GM12878 (cell line): ENCODE measurements at regions not wholly inside any gene's neighbourhood (a gene's known extent, or its start where the extent isn't known, plus 50 kb on each side); places are given as distances from the start of the nearest gene placed in this dataset.

ENCODE experiments used
- ATAC-seq: fragments of 200-7000 bp; cut with Tn5 transposase; 3 replicates; pipeline ENCODE4 v1.9.1; 2020; ENCODE audit warnings: mild to moderate bottlenecking, moderate library complexity
- BruUV-seq: library from RNA; stranded (reverse); fragments of 400-500 nt; replicated peaks from 2 replicates; lab custom pipeline; 2021; lab: Mats Ljungman, UMichigan
- CTCF ChIA-PET: fragments of 300-600 bp; sonication (Branson Sonifier 250); formaldehyde crosslinking; extraction: SDS; loops from one replicate; lab custom pipeline; 2021; ENCODE audit warnings: inconsistent platforms; lab: Yijun Ruan, JAX
- POLR2A ChIA-PET: fragments of 350-600 bp; formaldehyde crosslinking; extraction: SDS; loops from one replicate; lab custom pipeline; 2021; ENCODE audit warnings: inconsistent platforms; lab: Charles Lee
- RAD21 ChIA-PET: fragments of 300-600 bp; sonication (Branson Sonifier 250); formaldehyde crosslinking; loops from one replicate; lab custom pipeline; 2023; ENCODE audit warnings: antibody characterized with exemption; ENCODE audit not compliant: unreplicated experiment; lab: Charles Lee
- SMC1A ChIA-PET: fragments of 300-600 bp; sonication (Branson Sonifier 250); formaldehyde crosslinking; loops from one replicate; lab custom pipeline; 2023; ENCODE audit not compliant: unreplicated experiment, uncharacterized antibody; lab: Charles Lee
- DNase-seq: peaks from one replicate; pipeline ENCODE4 v3.0.0-alpha.2; 2011; ENCODE audit warnings: low read depth, low spot score
- FAIRE-seq: peaks from 3 replicates; lab custom pipeline; 2011; peaks lifted over from hg19 to GRCh38; lab: Jason Lieb, UNC
- H2AFZ ChIP-seq: 2 replicates; pipeline ENCODE4 v1.6.0; 2011; ENCODE audit warnings: low read depth, low read length, control low read depth; ENCODE audit not compliant: control insufficient read depth
- H3K27ac ChIP-seq: 2 replicates; pipeline ENCODE4 v1.5.1; 2011; ENCODE audit warnings: control low read depth; ENCODE audit not compliant: control insufficient read depth, insufficient read depth
- H3K27me3 ChIP-seq, 2 experiments: replicated peaks in 1 of 2; 2 replicates each; pipeline versions ENCODE4 v1.6.0 to v1.6.1; 2011; ENCODE audit warnings: low read length in 1 of 2; ENCODE audit not compliant: control insufficient read depth in 2 of 2, insufficient read depth in 2 of 2
- H3K36me3 ChIP-seq, 2 experiments: 2 replicates each; pipeline ENCODE4 v1.5.1; 2011; ENCODE audit warnings: low read length in 1 of 2; ENCODE audit not compliant: control insufficient read depth in 2 of 2, insufficient read depth in 2 of 2
- H3K4me1 ChIP-seq: 2 replicates; pipeline ENCODE4 v1.6.1; 2011; ENCODE audit warnings: mild to moderate bottlenecking, low read length, moderate library complexity, mixed read lengths; ENCODE audit not compliant: control insufficient read depth, insufficient read depth
- H3K4me2 ChIP-seq: 2 replicates; pipeline ENCODE4 v1.6.0; 2011; ENCODE audit warnings: control low read depth; ENCODE audit not compliant: control insufficient read depth, insufficient read depth
- H3K4me3 ChIP-seq: fragments of 200-600 bp; sonication (generic); 2 replicates; pipeline ENCODE4 v1.5.1; 2016
- H3K79me2 ChIP-seq: 2 replicates; pipeline ENCODE4 v1.6.0; 2011; ENCODE audit warnings: low read length; ENCODE audit not compliant: control insufficient read depth, insufficient read depth
- H3K9ac ChIP-seq: 2 replicates; pipeline ENCODE4 v1.8.0; 2011; ENCODE audit warnings: low read length, control low read depth, mixed read lengths; ENCODE audit not compliant: control insufficient read depth, insufficient read depth
- H3K9me3 ChIP-seq: replicated peaks from 3 replicates; pipeline ENCODE4 v1.5.1; 2011; ENCODE audit warnings: mild to moderate bottlenecking, low read length; ENCODE audit not compliant: control insufficient read depth, insufficient read depth
- H4K20me1 ChIP-seq: 2 replicates; pipeline ENCODE4 v1.6.0; 2011; ENCODE audit not compliant: control insufficient read depth, insufficient read depth
- CHD2 ChIP-seq: IDR thresholded peaks from 2 replicates; pipeline ENCODE4 v1.6.1; 2011; ENCODE audit warnings: low read depth, low read length, improper control_type of control experiment, borderline replicate concordance
- ELK1 ChIP-seq: IDR thresholded peaks from 2 replicates; pipeline ENCODE4 v1.6.1; 2012; ENCODE audit warnings: low read depth, low read length, improper control_type of control experiment
- FOS ChIP-seq: IDR thresholded peaks from 3 replicates; pipeline ENCODE4 v1.6.1; 2011; ENCODE audit warnings: borderline replicate concordance; ENCODE audit not compliant: insufficient read length; ENCODE audit errors: extremely low read depth
- HDAC2 ChIP-seq: fragments of 200-600 bp; sonication (generic); IDR thresholded peaks from 2 replicates; pipeline ENCODE4 v1.6.1; 2017
- MTA3 ChIP-seq: IDR thresholded peaks from 2 replicates; pipeline ENCODE4 v1.6.1; 2012; ENCODE audit warnings: low read length, inconsistent platforms, borderline replicate concordance
- NBN ChIP-seq: fragments of 450-650 bp; IDR thresholded peaks from 2 replicates; pipeline ENCODE4 v1.6.1; 2016
- NFYB ChIP-seq: IDR thresholded peaks from 2 replicates; pipeline ENCODE4 v1.6.1; 2011; ENCODE audit warnings: low read depth, mild to moderate bottlenecking, low read length, improper control_type of control experiment, moderate library complexity; ENCODE audit not compliant: insufficient read depth
- POLR2AphosphoS5 ChIP-seq: IDR thresholded peaks from 2 replicates; pipeline ENCODE4 v1.6.1; 2011; ENCODE audit warnings: mild to moderate bottlenecking, low read length, inconsistent platforms
- RAD21 ChIP-seq: IDR thresholded peaks from 2 replicates; pipeline ENCODE4 v1.6.1; 2011; ENCODE audit warnings: mild to moderate bottlenecking, low read depth, low read length, moderate library complexity; ENCODE audit not compliant: insufficient read depth
- SMC3 ChIP-seq: IDR thresholded peaks from 2 replicates; pipeline ENCODE4 v1.6.1; 2011; ENCODE audit warnings: low read length, improper control_type of control experiment, borderline replicate concordance
- STAT3 ChIP-seq: IDR thresholded peaks from 2 replicates; pipeline ENCODE4 v1.6.1; 2011; ENCODE audit warnings: low read depth, low read length, improper control_type of control experiment
- TCF12 ChIP-seq: IDR thresholded peaks from 2 replicates; pipeline ENCODE4 v1.6.1; 2011; ENCODE audit warnings: low read depth, mild to moderate bottlenecking, low read length
- YBX1 ChIP-seq: fragments of 450-650 bp; IDR thresholded peaks from 2 replicates; pipeline ENCODE4 v1.6.1; 2016; ENCODE audit warnings: antibody characterized with exemption
- YY1 ChIP-seq: IDR thresholded peaks from 2 replicates; pipeline ENCODE4 v1.6.1; 2011; ENCODE audit warnings: low read depth, mild to moderate bottlenecking, low read length
- ZBTB4 ChIP-seq: fragments of 450-650 bp; formaldehyde crosslinking; IDR thresholded peaks from 2 replicates; pipeline ENCODE4 v1.4.0; 2022; ENCODE audit warnings: mild to moderate bottlenecking, moderate library complexity
- ZZZ3 ChIP-seq: IDR thresholded peaks from 2 replicates; pipeline ENCODE4 v1.6.1; 2011; ENCODE audit warnings: low read depth; ENCODE audit not compliant: control insufficient read depth, insufficient read length
- WGBS: methylation state at CpG from one replicate; pipeline ENCODE4 v1.1.6; 2016; ENCODE audit warnings: low lambda C conversion rate; ENCODE audit not compliant: insufficient replicate concordance, insufficient coverage; ENCODE audit errors: missing lambda C conversion rate; 5-methylcytosine and 5-hydroxymethylcytosine counted together
- in situ Hi-C: fragments of 300-500 bp; cut with MboI; formaldehyde crosslinking; loops from 9 replicates; pipeline ENCODE4 v1.14.3; 2018; ENCODE audit warnings: mixed read lengths
- intact Hi-C: fragments of 100-400 bp; cut with micrococcal nuclease; formaldehyde crosslinking; loops from one replicate; pipeline ENCODE4 v1.14.2; 2022; ENCODE audit not compliant: unreplicated experiment

- intact Hi-C loops (no loop called here), in situ Hi-C loops (no loop called here)
- Histone ChIP-seq H3K27ac (no peak overlapping the region), H3K9ac (no peak overlapping the region), H3K36me3 (no peaks in the 10 kb centered on the region), H2AFZ (no peak overlapping the region), H3K4me3 (no peak overlapping the region), H3K9me3 (no peaks in the 10 kb centered on the region), H3K79me2 (no peaks in the 10 kb centered on the region), H4K20me1 (no peaks in the 10 kb centered on the region), H3K27me3 (no peaks in the 10 kb centered on the region; a peak in 1 of 4 replicates), H3K4me1 (no peaks in the 10 kb centered on the region), H3K4me2 (no peak overlapping the region)
- ATAC-seq = no peak
- CTCF ChIA-PET = no interaction called here
- SMC1A ChIA-PET = no interaction called here
- RAD21 ChIA-PET = no interaction called here
- no TSS peak for BruUV-seq
- TF ChIP-seq ELK1 (no peak), YY1 (no peak), TCF12 (no peak), ZZZ3 (no peak), NBN (no peak), SMC3 (no peak), FOS (no peak), YBX1 (no peak), NFYB (no peak), ZBTB4 (CRISPR knock-in tag) (no peak), HDAC2 (no peak), CHD2 (no peak), POLR2AphosphoS5 (no peak), STAT3 (no peak), MTA3 (no peak), RAD21 (no peak)
- WGBS = 0% methylated on average over 4 of the region's 4 CpGs
- DNase-seq = no peak
- POLR2A ChIA-PET = no interaction called here
- no peak for FAIRE-seq
Observed at GRCh38 chr12:25775968-25776367, 182.5 kb upstream of the RASSF8 start.
